GM12864 (cell line): ENCODE measurements at regions not wholly inside any gene's neighbourhood (a gene's known extent, or its start where the extent isn't known, plus 50 kb on each side); places are given as distances from the start of the nearest gene placed in this dataset.
"Not testable (repeated sequence)": the region's sequence is repeated elsewhere in the genome, so short reads cannot be mapped to it uniquely, and the experiment has no call there.

Experiments used
- DNase-seq: peaks from one replicate; pipeline ENCODE4 v3.0.0-alpha.2; 2011; ENCODE audit warnings: low read depth
- H3K4me3 ChIP-seq: 2 replicates; pipeline ENCODE4 v1.5.1; 2011; ENCODE audit warnings: mild to moderate bottlenecking, low read depth, low read length, control low read depth
- TF ChIP-seq, protein P1 (sequence below): IDR thresholded peaks from 2 replicates; pipeline ENCODE4 v1.5.1; 2011; ENCODE audit warnings: low read depth, mild to moderate bottlenecking, moderate library complexity, low read length, control low read depth, inconsistent platforms; ENCODE audit errors: missing control alignments

DNA sequence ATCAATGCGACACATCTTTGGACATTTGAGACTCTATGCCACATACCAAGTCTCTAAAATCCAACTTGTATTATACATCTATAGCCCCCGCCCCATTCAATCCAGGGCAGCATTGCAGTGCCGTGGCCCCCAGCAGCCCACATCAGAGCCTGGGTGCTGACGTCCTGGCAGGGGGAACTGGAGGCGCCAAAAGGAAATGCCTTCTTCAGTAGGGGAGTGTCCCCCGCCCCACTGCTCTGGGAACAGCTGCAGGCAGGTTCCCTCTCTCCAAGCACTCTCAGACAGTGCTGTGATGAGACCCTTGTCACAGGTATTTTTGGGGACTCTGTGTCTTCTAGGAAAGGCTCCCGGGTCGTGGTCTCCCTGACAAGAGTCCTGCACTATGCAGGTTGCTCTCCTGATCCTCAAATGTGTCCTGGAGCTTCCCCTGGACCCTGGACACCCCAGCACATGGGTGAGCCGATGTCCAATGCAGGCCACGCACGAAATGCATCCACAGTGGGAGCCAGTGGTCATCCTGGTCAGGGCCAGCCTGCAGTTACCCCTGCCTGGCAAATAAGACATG is 188.7 kb downstream of the RTP5 start:
- no peak for DNase-seq
- TF ChIP-seq, protein P1, sequence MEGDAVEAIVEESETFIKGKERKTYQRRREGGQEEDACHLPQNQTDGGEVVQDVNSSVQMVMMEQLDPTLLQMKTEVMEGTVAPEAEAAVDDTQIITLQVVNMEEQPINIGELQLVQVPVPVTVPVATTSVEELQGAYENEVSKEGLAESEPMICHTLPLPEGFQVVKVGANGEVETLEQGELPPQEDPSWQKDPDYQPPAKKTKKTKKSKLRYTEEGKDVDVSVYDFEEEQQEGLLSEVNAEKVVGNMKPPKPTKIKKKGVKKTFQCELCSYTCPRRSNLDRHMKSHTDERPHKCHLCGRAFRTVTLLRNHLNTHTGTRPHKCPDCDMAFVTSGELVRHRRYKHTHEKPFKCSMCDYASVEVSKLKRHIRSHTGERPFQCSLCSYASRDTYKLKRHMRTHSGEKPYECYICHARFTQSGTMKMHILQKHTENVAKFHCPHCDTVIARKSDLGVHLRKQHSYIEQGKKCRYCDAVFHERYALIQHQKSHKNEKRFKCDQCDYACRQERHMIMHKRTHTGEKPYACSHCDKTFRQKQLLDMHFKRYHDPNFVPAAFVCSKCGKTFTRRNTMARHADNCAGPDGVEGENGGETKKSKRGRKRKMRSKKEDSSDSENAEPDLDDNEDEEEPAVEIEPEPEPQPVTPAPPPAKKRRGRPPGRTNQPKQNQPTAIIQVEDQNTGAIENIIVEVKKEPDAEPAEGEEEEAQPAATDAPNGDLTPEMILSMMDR = no peak
- H3K4me3 ChIP-seq = no peak overlapping the region

DNA sequence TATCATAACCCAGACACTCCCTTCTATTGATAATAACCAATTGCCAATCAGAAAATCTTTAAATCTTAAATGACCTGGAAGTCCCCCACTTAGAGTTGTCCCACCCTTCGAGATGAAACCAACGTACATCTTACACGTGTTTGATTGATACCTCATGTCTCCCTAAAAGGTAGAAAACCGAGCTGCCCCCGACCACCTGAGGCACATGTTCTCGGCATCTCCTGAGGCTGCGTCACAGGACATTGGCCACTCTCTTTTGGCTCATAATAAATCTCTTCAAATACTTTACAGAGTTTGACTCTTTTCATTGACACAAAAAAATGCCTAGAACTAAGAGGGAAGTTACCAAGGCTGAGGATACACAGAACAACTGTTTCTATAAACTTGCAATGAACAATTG is 190.0 kb downstream of the RTP5 start:
- no peak for DNase-seq
- H3K4me3 ChIP-seq = no peak overlapping the region
- TF ChIP-seq, protein P1 = no peak

DNA sequence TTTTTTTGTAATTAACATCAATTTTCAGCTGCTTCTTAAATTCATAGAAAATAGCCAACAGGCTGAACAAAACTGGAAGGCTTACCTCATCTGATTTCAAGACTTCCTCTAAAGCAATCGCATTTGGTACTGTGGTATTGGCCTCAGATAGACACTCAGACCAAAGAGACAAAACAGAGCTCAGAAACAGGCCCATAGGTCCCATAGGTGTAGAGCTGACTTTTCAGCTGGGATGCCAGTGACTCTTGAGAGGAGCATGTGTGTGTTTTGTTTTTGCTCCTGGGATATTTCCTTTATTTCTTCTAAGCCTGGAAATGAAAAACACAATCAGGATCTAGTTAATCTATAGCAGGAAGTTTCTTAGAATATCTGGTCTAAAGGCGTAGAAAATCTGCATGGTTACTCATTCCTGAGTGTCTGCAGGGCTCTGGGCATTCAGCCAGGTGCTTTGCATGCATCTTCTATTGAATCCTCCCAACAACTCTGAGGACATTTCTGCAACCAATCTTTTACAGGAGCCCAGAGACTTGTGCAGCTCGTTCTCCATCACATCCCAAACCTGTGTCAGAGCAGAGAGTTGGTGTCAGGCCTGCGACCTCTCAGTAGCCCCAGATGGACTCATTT is 190.8 kb downstream of the RTP5 start:
- TF ChIP-seq, protein P1 = no peak
- DNase-seq = no peak
- no peak overlapping the region for H3K4me3 ChIP-seq

DNA sequence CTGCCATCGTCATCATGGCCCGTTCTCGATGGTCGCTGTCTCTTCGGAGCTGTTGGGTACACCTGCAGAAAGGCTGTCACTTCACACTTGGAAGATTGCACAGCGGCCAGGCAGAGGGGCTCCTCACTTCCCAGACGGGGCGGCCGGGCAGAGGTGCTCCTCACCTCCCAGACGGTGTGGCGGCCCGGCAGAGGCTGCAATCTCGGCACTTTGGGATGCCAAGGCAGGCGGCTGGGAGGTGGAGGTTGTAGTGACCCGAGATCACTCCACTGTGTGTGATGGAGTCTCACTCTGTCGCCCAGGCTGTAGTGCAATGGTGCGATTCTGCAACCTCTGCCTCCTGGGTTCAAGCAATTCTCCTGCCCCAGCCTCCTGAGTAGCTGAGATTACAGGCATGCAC is 192.4 kb downstream of the RTP5 start:
- not testable (repeated sequence) for H3K4me3 ChIP-seq, DNase-seq

GRCh38 chr2:242063436-242063835 is 193.9 kb downstream of the RTP5 start:
- DNase-seq = no peak
- TF ChIP-seq, protein P1 = no peak
- no peak overlapping the region for H3K4me3 ChIP-seq

DNA sequence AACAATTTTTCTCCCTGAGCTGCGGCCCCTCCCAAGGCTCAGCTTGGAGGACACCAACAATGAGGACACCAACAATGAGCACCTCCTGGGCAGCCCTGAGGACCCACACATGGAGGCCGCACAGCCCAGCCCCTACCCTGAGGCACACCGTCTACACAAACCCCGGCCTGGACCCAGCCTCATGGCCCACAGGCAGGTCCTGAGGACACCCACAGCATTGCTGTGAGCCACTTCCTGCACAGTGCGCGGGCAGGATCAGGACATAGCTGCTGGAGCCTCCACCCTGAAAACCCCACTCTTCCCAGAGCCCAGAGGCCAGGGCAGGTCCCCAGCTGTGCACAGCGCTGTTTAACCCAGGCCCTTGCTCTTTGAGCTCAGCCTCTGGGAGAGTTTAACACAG is 194.3 kb downstream of the RTP5 start:
- no peak for DNase-seq
- TF ChIP-seq, protein P1 = no peak
- no peak overlapping the region for H3K4me3 ChIP-seq

- H3K4me3 ChIP-seq = no peak overlapping the region
- no peak for DNase-seq
- TF ChIP-seq, protein P1 = no peak
Observed at GRCh38 chr2:242064364-242065250, 195.1 kb downstream of the RTP5 start.
